GM12878 (cell line): ENCODE measurements at regions not wholly inside any gene's neighbourhood (a gene's known extent, or its start where the extent isn't known, plus 50 kb on each side); places are given as distances from the start of the nearest gene placed in this dataset.

Experiments
- ATAC-seq: fragments of 200-7000 bp; cut with Tn5 transposase; 3 replicates; pipeline ENCODE4 v1.9.1; 2020; ENCODE audit warnings: mild to moderate bottlenecking, moderate library complexity
- BruUV-seq: library from RNA; stranded (reverse); fragments of 400-500 nt; replicated peaks from 2 replicates; lab custom pipeline; 2021; lab: Mats Ljungman, UMichigan
- CTCF ChIA-PET: fragments of 300-600 bp; sonication (Branson Sonifier 250); formaldehyde crosslinking; extraction: SDS; loops from one replicate; lab custom pipeline; 2021; ENCODE audit warnings: inconsistent platforms; lab: Yijun Ruan, JAX
- POLR2A ChIA-PET: fragments of 350-600 bp; formaldehyde crosslinking; extraction: SDS; loops from one replicate; lab custom pipeline; 2021; ENCODE audit warnings: inconsistent platforms; lab: Charles Lee
- RAD21 ChIA-PET: fragments of 300-600 bp; sonication (Branson Sonifier 250); formaldehyde crosslinking; loops from one replicate; lab custom pipeline; 2023; ENCODE audit warnings: antibody characterized with exemption; ENCODE audit not compliant: unreplicated experiment; lab: Charles Lee
- SMC1A ChIA-PET: fragments of 300-600 bp; sonication (Branson Sonifier 250); formaldehyde crosslinking; loops from one replicate; lab custom pipeline; 2023; ENCODE audit not compliant: unreplicated experiment, uncharacterized antibody; lab: Charles Lee
- DNase-seq: peaks from one replicate; pipeline ENCODE4 v3.0.0-alpha.2; 2011; ENCODE audit warnings: low read depth, low spot score
- FAIRE-seq: peaks from 3 replicates; lab custom pipeline; 2011; peaks lifted over from hg19 to GRCh38; lab: Jason Lieb, UNC
- H2AFZ ChIP-seq: 2 replicates; pipeline ENCODE4 v1.6.0; 2011; ENCODE audit warnings: low read depth, low read length, control low read depth; ENCODE audit not compliant: control insufficient read depth
- H3K27ac ChIP-seq: 2 replicates; pipeline ENCODE4 v1.5.1; 2011; ENCODE audit warnings: control low read depth; ENCODE audit not compliant: control insufficient read depth, insufficient read depth
- H3K27me3 ChIP-seq, 2 experiments: replicated peaks in 1 of 2; 2 replicates each; pipeline versions ENCODE4 v1.6.0 to v1.6.1; 2011; ENCODE audit warnings: low read length in 1 of 2; ENCODE audit not compliant: control insufficient read depth in 2 of 2, insufficient read depth in 2 of 2
- H3K36me3 ChIP-seq, 2 experiments: 2 replicates each; pipeline ENCODE4 v1.5.1; 2011; ENCODE audit warnings: low read length in 1 of 2; ENCODE audit not compliant: control insufficient read depth in 2 of 2, insufficient read depth in 2 of 2
- H3K4me1 ChIP-seq: 2 replicates; pipeline ENCODE4 v1.6.1; 2011; ENCODE audit warnings: mild to moderate bottlenecking, low read length, moderate library complexity, mixed read lengths; ENCODE audit not compliant: control insufficient read depth, insufficient read depth
- H3K4me2 ChIP-seq: 2 replicates; pipeline ENCODE4 v1.6.0; 2011; ENCODE audit warnings: control low read depth; ENCODE audit not compliant: control insufficient read depth, insufficient read depth
- H3K4me3 ChIP-seq: fragments of 200-600 bp; sonication (generic); 2 replicates; pipeline ENCODE4 v1.5.1; 2016
- H3K79me2 ChIP-seq: 2 replicates; pipeline ENCODE4 v1.6.0; 2011; ENCODE audit warnings: low read length; ENCODE audit not compliant: control insufficient read depth, insufficient read depth
- H3K9ac ChIP-seq: 2 replicates; pipeline ENCODE4 v1.8.0; 2011; ENCODE audit warnings: low read length, control low read depth, mixed read lengths; ENCODE audit not compliant: control insufficient read depth, insufficient read depth
- H3K9me3 ChIP-seq: replicated peaks from 3 replicates; pipeline ENCODE4 v1.5.1; 2011; ENCODE audit warnings: mild to moderate bottlenecking, low read length; ENCODE audit not compliant: control insufficient read depth, insufficient read depth
- H4K20me1 ChIP-seq: 2 replicates; pipeline ENCODE4 v1.6.0; 2011; ENCODE audit not compliant: control insufficient read depth, insufficient read depth
- ATF2 ChIP-seq: IDR thresholded peaks from 2 replicates; pipeline ENCODE4 v1.6.1; 2012; ENCODE audit warnings: low read length, inconsistent platforms
- BHLHE40 ChIP-seq, 2 experiments: fragments of 450-650 bp in 1 of 2; IDR thresholded peaks; 2 replicates each; pipeline ENCODE4 v1.6.1; 2011 to 2017; ENCODE audit warnings: low read depth in 2 of 2, borderline replicate concordance in 1 of 2, improper control_type of control experiment in 1 of 2, low read length in 1 of 2, mild to moderate bottlenecking in 1 of 2
- BMI1 ChIP-seq: fragments of 450-650 bp; IDR thresholded peaks from 2 replicates; pipeline ENCODE4 v1.6.1; 2016; ENCODE audit warnings: mild to moderate bottlenecking, moderate library complexity, borderline replicate concordance
- CREB1 ChIP-seq: IDR thresholded peaks from 2 replicates; pipeline ENCODE4 v1.6.1; 2012; ENCODE audit warnings: low read depth, mild to moderate bottlenecking, inconsistent platforms
- CREM ChIP-seq: IDR thresholded peaks from 2 replicates; pipeline ENCODE4 v1.6.1; 2014; ENCODE audit warnings: antibody characterized with exemption, low read depth
- ETV6 ChIP-seq, 2 experiments: fragments of 450-650 bp in 1 of 2; IDR thresholded peaks in 1 of 2; conservative IDR thresholded peaks in 1 of 2; 2 replicates each; pipeline ENCODE4 v1.6.1; 2014; ENCODE audit warnings: antibody characterized with exemption in 1 of 2, borderline replicate concordance in 1 of 2, low read depth in 1 of 2, mild to moderate bottlenecking in 1 of 2, moderate library complexity in 1 of 2
- GABPA ChIP-seq: IDR thresholded peaks from 2 replicates; pipeline ENCODE4 v1.6.1; 2014; ENCODE audit warnings: antibody characterized with exemption, low read depth, mild to moderate bottlenecking, inconsistent platforms
- JUNB ChIP-seq: IDR thresholded peaks from 2 replicates; pipeline ENCODE4 v1.6.1; 2016; ENCODE audit warnings: antibody characterized with exemption, mild to moderate bottlenecking
- KDM1A ChIP-seq: fragments of 200-600 bp; sonication (generic); IDR thresholded peaks from 2 replicates; pipeline ENCODE4 v1.6.1; 2016; ENCODE audit warnings: borderline replicate concordance
- NFIC ChIP-seq: IDR thresholded peaks from 2 replicates; pipeline ENCODE4 v1.6.1; 2012; ENCODE audit warnings: low read depth, mild to moderate bottlenecking, inconsistent platforms, low read length, moderate library complexity
- PBX3 ChIP-seq: IDR thresholded peaks from 2 replicates; pipeline ENCODE4 v1.6.1; 2011; ENCODE audit warnings: mild to moderate bottlenecking, low read depth, low read length, moderate library complexity; ENCODE audit not compliant: insufficient replicate concordance
- PML ChIP-seq: IDR thresholded peaks from 2 replicates; pipeline ENCODE4 v1.6.1; 2012; ENCODE audit warnings: low read length, inconsistent platforms
- RAD21 ChIP-seq: IDR thresholded peaks from 2 replicates; pipeline ENCODE4 v1.6.1; 2011; ENCODE audit warnings: mild to moderate bottlenecking, low read depth, low read length, moderate library complexity; ENCODE audit not compliant: insufficient read depth
- RELB ChIP-seq: fragments of 450-650 bp; IDR thresholded peaks from 2 replicates; pipeline ENCODE4 v1.6.1; 2017; ENCODE audit warnings: low read depth, mild to moderate bottlenecking, moderate library complexity
- SRF ChIP-seq, 2 experiments: IDR thresholded peaks; 2 replicates each; pipeline ENCODE4 v1.6.1; 2011; ENCODE audit warnings: low read depth in 2 of 2, low read length in 2 of 2, mild to moderate bottlenecking in 1 of 2, moderate library complexity in 1 of 2
- TBL1XR1 ChIP-seq: IDR thresholded peaks from 2 replicates; pipeline ENCODE4 v1.6.1; 2012; ENCODE audit warnings: low read depth, low read length, improper control_type of control experiment
- WRNIP1 ChIP-seq: IDR thresholded peaks from 2 replicates; pipeline ENCODE4 v1.6.1; 2011; ENCODE audit warnings: low read depth, low read length, improper control_type of control experiment, borderline replicate concordance
- ZNF622 ChIP-seq: fragments of 450-650 bp; IDR thresholded peaks from 2 replicates; pipeline ENCODE4 v1.6.1; 2017; ENCODE audit warnings: mild to moderate bottlenecking, inconsistent platforms
- WGBS: methylation state at CpG from one replicate; pipeline ENCODE4 v1.1.6; 2016; ENCODE audit warnings: low lambda C conversion rate; ENCODE audit not compliant: insufficient replicate concordance, insufficient coverage; ENCODE audit errors: missing lambda C conversion rate; 5-methylcytosine and 5-hydroxymethylcytosine counted together
- in situ Hi-C: fragments of 300-500 bp; cut with MboI; formaldehyde crosslinking; loops from 9 replicates; pipeline ENCODE4 v1.14.3; 2018; ENCODE audit warnings: mixed read lengths
- intact Hi-C: fragments of 100-400 bp; cut with micrococcal nuclease; formaldehyde crosslinking; loops from one replicate; pipeline ENCODE4 v1.14.2; 2022; ENCODE audit not compliant: unreplicated experiment

GRCh38 chr9:19999491-20000057 lies 210.7 kb upstream of the SLC24A2 start (continued):
- peak in 1 of 2 experiments; percentile 13; a peak in 2 of 4 replicates for TF ChIP-seq BHLHE40 (IDR thresholded peaks at IDR 0.05; ENCODE audit: borderline replicate concordance in 1 of 2, low read depth in 2 of 2, low read length in 1 of 2)
- peak; percentile 97 for TF ChIP-seq ATF2
- TF ChIP-seq CREB1: peak; percentile 53
- TF ChIP-seq PBX3: peak; percentile 88
- TF ChIP-seq SRF (IDR thresholded peaks at IDR 0.05; ENCODE audit: low read depth in 2 of 2, low read length in 2 of 2): 0 out of 4 replicates have a peak, but pooled peaks of 1 of the 2 experiments have one; percentile 55
- 0 out of 2 replicates have a peak, but pooled peaks have one; percentile 23 for TF ChIP-seq BMI1

- H3K27ac ChIP-seq: peak overlapping the region; percentile 59
- H2AFZ ChIP-seq: peak overlapping the region; percentile 22; the same call in 1 of the 2 replicates
- no peaks in the 10 kb centered on the region for H3K36me3 ChIP-seq
- ATAC-seq (peak; percentile 76), DNase-seq (peak; percentile 39), FAIRE-seq (no peak)
- in situ Hi-C loops: no loop called here
- no peaks in the 10 kb centered on the region for H3K27me3 ChIP-seq
- BruUV-seq: no TSS peak
- H3K4me3 ChIP-seq: no peak overlapping the region
- H4K20me1 ChIP-seq: no peaks in the 10 kb centered on the region
- H3K79me2 ChIP-seq: no peaks in the 10 kb centered on the region
- RAD21 ChIA-PET: interaction anchor here (0.6 to 1.3 kb wide), 3 partner anchors 51 to 321 kb away, joined by 3 to 4 read pairs (median 3); no protein-coding TSS in a partner anchor
- H3K4me1 ChIP-seq: peaks cover 18% of the 10 kb centered on the region
- no peak overlapping the region for H3K9ac ChIP-seq
- WGBS: 19% methylated on average over 2 of the region's 3 CpGs
- intact Hi-C loops: loop anchor here (2.0 kb wide), 2 partner anchors 44 to 72 kb away; no protein-coding TSS in a partner anchor
- H3K4me2 ChIP-seq: peak overlapping the region; percentile 46
- POLR2A ChIA-PET: no interaction called here
- CTCF ChIA-PET: interaction anchor here (1.0 to 1.4 kb wide), 5 partner anchors 11 to 1111 kb away, joined by 3 to 4 read pairs (median 3); no protein-coding TSS in a partner anchor
- no peaks in the 10 kb centered on the region; the same call in 2 of the 3 replicates for H3K9me3 ChIP-seq
- SMC1A ChIA-PET: interaction anchor here (0.8 to 2.6 kb wide), 5 partner anchors 44 to 606 kb away, joined by 3 to 8 read pairs (median 3); no protein-coding TSS in a partner anchor
- TF ChIP-seq GABPA (no peak), RELB (no peak; the same call in 1 of the 2 replicates), JUNB (0 out of 2 replicates have a peak, but pooled peaks have one; percentile 28), KDM1A (no peak), TBL1XR1 (no peak), ETV6 (conservative IDR thresholded peaks at IDR 0.05 in 1 of 2, IDR thresholded peaks at IDR 0.05 in 1 of 2; ENCODE audit: borderline replicate concordance in 1 of 2, low read depth in 1 of 2) (0 out of 4 replicates have a peak, but pooled peaks of 1 of the 2 experiments have one; percentile 22), NFIC (no peak), PML (0 out of 2 replicates have a peak, but pooled peaks have one; percentile 11), CREM (peak; percentile 32; the same call in 1 of the 2 replicates), ZNF622 (no peak), WRNIP1 (no peak), RAD21 (no peak)
Measured at GRCh38 chr9:19998823-19999455, 210.1 kb upstream of the SLC24A2 start.
